HG03378 (cell line): ENCODE measurements at regions not wholly inside any gene's neighbourhood (a gene's known extent, or its start where the extent isn't known, plus 50 kb on each side); places are given as distances from the start of the nearest gene placed in this dataset.
"Not testable (repeated sequence)": the region's sequence is repeated elsewhere in the genome, so short reads cannot be mapped to it uniquely, and the experiment has no call there.

Experiments
- ATAC-seq: cut with Tn5 transposase; IDR thresholded peaks from one replicate; pipeline ENCODE4 v1.9.1; 2021; ENCODE audit warnings: mild to moderate bottlenecking, moderate library complexity; ENCODE audit not compliant: unreplicated experiment

- no peak for ATAC-seq
Measured at GRCh38 chr10:90020506-90020905, 319.1 kb downstream of the KIF20B start.

- no peak for ATAC-seq
Measured at GRCh38 chr10:90023950-90024349, 322.6 kb downstream of the KIF20B start.

GRCh38 chr10:90028312-90028711 is 326.9 kb downstream of the KIF20B start:
- no peak for ATAC-seq

- ATAC-seq, result no peak
Measured at GRCh38 chr10:90031776-90032175, 330.4 kb downstream of the KIF20B start.

GRCh38 chr10:90032519-90032918 is 331.1 kb downstream of the KIF20B start:
- ATAC-seq, result no peak

GRCh38 chr10:90034862-90035261 is 333.5 kb downstream of the KIF20B start:
- not testable (repeated sequence) for ATAC-seq

GRCh38 chr10:90041585-90041984 is 340.2 kb downstream of the KIF20B start:
- ATAC-seq, result no peak

- ATAC-seq, result no peak
Measured at GRCh38 chr10:90042075-90042474, 340.7 kb downstream of the KIF20B start.

GRCh38 chr10:90047243-90047729 is 345.9 kb downstream of the KIF20B start:
- peak; percentile 90 for ATAC-seq

GRCh38 chr10:90051053-90051452 is 349.7 kb downstream of the KIF20B start:
- ATAC-seq, result no peak

- peak; percentile 39 for ATAC-seq
Measured at GRCh38 chr10:90051474-90051873, 350.1 kb downstream of the KIF20B start.

GRCh38 chr10:90062786-90063185 is 361.4 kb downstream of the KIF20B start:
- no peak for ATAC-seq

GRCh38 chr10:90064295-90064694 is 362.9 kb downstream of the KIF20B start:
- ATAC-seq, result no peak

- no peak for ATAC-seq
Measured at GRCh38 chr10:90066435-90066834, 365.0 kb downstream of the KIF20B start.

GRCh38 chr10:90075995-90076394 is 374.6 kb downstream of the KIF20B start:
- ATAC-seq, result no peak

- ATAC-seq, result no peak
Measured at GRCh38 chr10:90079819-90080218, 378.4 kb downstream of the KIF20B start.

GRCh38 chr10:90086606-90087190 is 385.3 kb downstream of the KIF20B start:
- not testable (repeated sequence) for ATAC-seq

GRCh38 chr10:90087197-90088023 is 386.0 kb downstream of the KIF20B start:
- peak; percentile 99 for ATAC-seq

- ATAC-seq, result no peak
Measured at GRCh38 chr10:90088024-90088317, 386.6 kb downstream of the KIF20B start.

GRCh38 chr10:90089719-90090118 is 388.3 kb downstream of the KIF20B start:
- no peak for ATAC-seq

GRCh38 chr10:90096196-90096595 is 394.8 kb downstream of the KIF20B start:
- no peak for ATAC-seq

- ATAC-seq, result not testable (repeated sequence)
Measured at GRCh38 chr10:90107581-90107980, 406.2 kb downstream of the KIF20B start.
